HG03066 (cell line): ENCODE measurements at regions not wholly inside any gene's neighbourhood (a gene's known extent, or its start where the extent isn't known, plus 50 kb on each side); places are given as distances from the start of the nearest gene placed in this dataset.
"Not testable (repeated sequence)": the region's sequence is repeated elsewhere in the genome, so short reads cannot be mapped to it uniquely, and the experiment has no call there.

ENCODE experiments used
- ATAC-seq: cut with Tn5 transposase; IDR thresholded peaks from one replicate; pipeline ENCODE4 v1.9.1; 2021; ENCODE audit warnings: low read depth; ENCODE audit not compliant: unreplicated experiment

- no peak for ATAC-seq
Observed at GRCh38 chr2:215803150-215803549, 210.2 kb downstream of the MREG start.

DNA sequence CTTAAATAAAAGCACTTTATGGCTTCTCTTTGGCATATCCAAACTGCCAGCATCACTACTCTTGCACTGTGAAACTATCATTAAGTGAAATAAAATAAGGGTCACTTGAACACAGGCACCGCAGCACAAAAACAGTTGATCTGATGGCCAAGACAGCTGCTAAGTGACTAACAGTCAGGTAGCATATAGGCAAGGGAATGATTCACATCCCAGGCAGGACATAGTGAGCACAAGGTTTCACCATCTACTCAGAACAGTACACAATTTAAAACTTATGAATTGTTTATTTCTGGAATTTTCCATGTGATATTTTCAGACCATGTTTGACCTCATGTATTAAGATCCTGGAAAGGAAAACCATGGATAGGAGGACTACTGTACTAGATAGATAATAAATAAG, 214.2 kb downstream of the MREG start:
- ATAC-seq: no peak

- ATAC-seq: no peak
Observed at GRCh38 chr2:215797676-215798075, 215.7 kb downstream of the MREG start.

- no peak for ATAC-seq
Observed at GRCh38 chr2:215796140-215796855, 217.1 kb downstream of the MREG start.

DNA sequence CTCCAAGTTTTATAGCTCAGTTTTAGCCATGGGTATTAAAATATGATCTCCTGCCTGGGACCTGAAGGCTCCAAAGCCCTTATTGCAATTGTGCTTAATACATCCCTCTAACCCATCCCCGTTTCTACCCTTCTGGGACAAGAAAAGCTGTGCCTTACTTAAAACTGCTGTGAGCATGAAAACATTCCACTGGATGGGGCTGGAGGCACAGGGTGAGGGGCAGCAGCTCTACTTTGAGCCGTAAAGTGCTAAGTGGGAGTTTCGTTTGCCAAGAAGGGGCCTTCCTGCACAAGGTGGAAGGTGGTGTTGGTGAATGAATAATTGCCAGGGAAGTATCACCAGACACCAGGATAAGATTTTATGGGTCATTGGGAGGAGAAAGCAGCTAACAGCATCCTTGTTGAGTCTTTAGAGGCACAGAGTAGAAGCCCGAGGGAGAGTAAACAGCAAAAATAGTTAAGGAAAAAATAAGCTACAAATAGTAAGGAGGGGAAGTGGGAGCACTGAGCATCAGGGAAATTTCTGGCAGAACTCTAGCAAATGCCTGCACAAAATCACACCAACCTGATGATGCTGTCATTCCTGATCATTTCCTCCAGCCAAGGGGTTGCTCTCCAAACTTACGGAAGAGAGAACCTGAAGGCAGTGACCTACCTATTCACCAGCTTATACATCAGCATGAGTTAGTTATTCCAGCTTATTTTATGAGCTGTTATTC, 218.4 kb downstream of the MREG start:
- no peak for ATAC-seq

DNA sequence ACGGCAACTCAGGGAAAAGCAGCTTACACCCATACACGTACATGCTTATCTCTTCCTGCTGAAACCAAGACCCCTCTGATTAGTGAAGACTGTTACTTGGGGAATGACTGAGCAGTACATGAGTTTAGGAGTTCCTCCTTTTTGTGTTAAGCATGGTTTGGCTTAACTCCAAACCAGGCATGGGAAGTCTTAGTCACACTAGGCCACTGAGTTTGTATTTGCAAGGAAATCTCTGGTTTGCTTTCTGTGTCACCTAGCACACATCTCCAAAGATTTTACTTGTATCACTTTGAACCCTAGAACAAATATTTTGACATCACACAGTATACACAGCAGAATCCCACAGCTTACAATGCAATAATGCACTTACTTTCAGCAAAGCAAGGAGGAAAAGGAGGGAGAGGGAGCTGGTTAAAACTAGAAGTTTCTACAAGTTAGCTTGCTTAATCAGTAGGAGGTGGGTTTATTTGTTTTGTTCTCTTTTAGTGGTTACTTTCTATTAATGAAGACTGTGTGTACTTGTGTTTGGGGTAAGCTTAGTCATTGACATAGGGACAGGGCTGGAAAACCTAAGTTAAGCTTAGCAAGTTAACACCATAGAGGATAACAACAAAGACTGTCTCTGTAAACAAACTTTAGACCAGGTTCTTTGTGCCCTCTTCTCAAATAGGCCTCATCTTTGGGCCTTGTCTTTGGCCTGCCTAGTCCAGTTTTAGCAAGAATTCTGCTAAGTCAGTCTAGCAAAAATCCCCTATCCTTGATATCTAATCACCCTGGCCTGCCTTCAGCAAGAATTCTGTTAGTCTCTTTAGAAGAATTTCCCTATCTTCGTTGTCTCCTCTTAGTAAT, 219.4 kb downstream of the MREG start:
- ATAC-seq: no peak

- ATAC-seq: no peak
Observed at GRCh38 chr2:215791481-215791937, 221.8 kb downstream of the MREG start.

GRCh38 chr2:215790523-215791421, 222.6 kb downstream of the MREG start:
- no peak for ATAC-seq

DNA sequence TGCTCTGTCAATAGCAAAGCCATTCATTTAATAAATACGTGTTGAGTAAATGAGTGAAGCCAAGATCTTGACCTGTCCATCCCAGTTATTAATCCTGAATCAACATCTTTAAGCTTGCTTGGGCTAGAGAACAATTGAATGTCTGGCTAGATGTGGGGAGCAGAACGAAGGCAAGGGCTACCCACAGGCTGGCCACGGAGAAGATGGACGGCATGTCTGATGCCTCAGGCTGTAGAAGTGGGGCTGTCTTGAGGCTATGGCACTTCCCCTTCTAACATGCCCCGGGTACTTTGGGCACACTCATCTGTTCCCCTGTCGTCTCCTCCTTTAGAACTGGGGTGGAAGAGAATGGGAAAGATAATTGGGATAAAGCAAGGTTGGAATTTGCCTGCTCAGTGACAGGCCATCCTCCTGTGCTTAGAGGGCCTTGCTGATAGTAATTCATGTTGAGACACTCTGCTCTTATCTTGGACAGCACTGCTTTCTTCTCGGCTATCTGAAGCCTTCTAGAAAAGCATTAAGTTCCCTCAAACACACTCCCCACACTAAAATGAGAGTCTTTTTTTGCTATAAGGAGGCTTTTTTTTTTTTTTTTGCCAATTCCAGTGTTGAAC, 225.7 kb downstream of the MREG start:
- ATAC-seq: no peak

DNA sequence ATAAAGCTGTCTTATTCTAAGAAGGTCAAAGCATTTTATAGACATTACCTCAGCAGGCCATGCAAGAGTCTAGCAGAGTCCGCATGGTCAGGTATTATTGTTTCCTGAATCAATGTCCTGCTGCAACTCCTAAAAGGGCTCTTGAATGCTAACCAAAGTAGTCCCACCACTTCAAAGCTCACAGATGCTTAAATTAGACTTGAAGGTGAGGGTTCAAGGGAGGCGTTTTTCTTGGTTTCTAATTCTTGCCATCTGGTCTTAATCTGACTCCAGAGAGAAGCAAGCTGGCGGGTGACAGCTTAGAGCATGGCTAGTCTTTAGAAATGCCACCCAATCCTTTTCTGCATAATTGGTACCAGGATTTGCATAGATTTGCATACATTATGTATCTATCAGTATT, 226.3 kb downstream of the MREG start:
- ATAC-seq: no peak

DNA sequence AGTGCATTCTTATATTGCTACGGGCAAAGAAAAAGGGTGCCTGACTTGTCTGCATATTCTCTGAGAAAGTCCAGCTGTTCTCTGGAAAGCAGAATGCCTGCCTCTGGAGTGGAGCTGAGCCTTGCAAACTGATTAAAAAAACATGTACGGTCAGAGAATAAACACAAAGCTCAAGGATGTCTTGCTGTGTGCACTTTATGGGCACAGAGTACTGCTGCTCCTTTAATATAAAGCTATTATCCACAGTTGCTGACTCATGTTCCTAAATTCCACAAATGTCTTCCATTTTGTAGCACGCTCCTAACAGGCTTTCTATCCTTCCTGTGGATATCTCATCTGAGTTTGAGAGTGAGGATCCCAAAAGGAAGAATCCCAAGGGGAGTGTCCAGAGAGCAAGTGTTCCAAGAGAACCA, 229.0 kb downstream of the MREG start:
- no peak for ATAC-seq

- ATAC-seq: not testable (repeated sequence)
Observed at GRCh38 chr2:215783640-215784039, 229.7 kb downstream of the MREG start.

- ATAC-seq: no peak
Observed at GRCh38 chr2:215782965-215783364, 230.4 kb downstream of the MREG start.

DNA sequence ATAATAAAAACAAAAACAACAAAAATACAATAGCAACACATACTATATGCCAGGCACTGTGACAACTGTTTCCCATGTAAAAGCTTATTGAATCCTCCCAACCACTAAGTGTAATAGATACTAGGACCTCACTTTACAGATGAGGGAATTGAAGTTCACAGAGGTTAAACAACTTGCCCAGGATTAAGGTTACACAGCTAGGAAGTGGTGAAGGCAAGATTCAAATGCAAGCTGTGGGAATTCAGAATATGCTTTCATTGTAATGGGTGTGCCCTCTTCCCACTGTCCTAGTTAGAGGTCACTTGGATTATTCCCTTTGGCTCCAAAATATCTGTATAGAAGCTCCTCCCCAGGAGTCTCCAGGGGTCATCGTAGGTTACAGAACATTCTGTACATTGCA, 231.1 kb downstream of the MREG start:
- ATAC-seq: no peak

- no peak for ATAC-seq
Observed at GRCh38 chr2:215780907-215781685, 232.3 kb downstream of the MREG start.

- ATAC-seq: no peak
Observed at GRCh38 chr2:215780313-215780712, 233.0 kb downstream of the MREG start.

DNA sequence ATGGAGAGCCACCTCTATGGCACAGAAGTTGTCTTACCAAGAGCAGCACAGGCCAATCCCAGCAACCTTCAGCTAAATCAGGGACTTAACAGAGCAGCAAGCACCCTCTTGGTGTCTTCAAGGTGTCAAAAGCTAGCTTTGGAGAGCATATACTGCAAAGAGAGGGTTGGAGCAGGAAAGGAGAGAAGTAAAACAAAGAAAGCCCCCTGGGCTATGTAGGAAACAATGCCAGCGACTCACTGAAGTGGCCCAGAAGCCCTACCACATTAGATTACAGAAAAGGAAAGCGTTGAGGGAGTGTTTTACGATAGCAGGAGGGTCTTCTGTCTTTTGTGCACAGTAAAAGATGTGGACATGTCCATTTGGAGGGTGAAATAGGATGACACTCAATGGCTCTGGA, 233.4 kb downstream of the MREG start:
- ATAC-seq: no peak

GRCh38 chr2:215777465-215778044, 235.8 kb downstream of the MREG start:
- no peak for ATAC-seq

DNA sequence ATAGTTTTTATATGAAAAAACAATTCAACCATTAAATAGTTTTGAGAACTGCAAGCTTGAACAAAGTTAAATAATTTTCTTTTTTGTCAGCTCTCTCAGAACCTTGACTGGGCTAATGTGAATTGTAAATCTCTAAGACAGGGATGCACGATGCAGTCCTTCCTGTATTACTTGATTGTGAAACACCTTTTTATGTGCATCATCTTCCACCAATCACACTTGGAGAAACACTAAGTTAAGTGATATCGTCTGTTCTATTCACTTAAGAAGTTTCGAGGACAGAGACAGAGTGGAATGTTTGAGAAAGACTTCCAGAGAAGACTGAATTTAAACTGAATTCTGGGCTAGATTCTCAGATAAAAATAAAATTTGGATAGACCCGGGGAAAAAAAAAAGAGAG, 238.2 kb downstream of the MREG start:
- ATAC-seq: no peak
